WTC11 (cell line): ENCODE measurements at regions not wholly inside any gene's neighbourhood (a gene's known extent, or its start where the extent isn't known, plus 50 kb on each side); places are given as distances from the start of the nearest gene placed in this dataset.

Source experiments
- ATAC-seq: fragments of 200-7000 bp; cut with Tn5 transposase; 2 replicates; pipeline ENCODE4 v1.10.0; 2021; ENCODE audit warnings: mild to moderate bottlenecking, moderate library complexity
- CTCF ChIA-PET: fragments of 300-600 bp; sonication (Branson Sonifier 250); formaldehyde crosslinking; loops from one replicate; lab custom pipeline; 2021; ENCODE audit warnings: antibody characterized with exemption; lab: Charles Lee
- POLR2A ChIA-PET: fragments of 350-600 bp; sonication (Branson Sonifier 250); formaldehyde crosslinking; loops from one replicate; lab custom pipeline; 2021; ENCODE audit warnings: antibody characterized with exemption; lab: Charles Lee
- DNase-seq: peaks from one replicate; pipeline ENCODE4 v3.0.0; 2021; ENCODE audit warnings: low spot score
- H3K27ac Mint-ChIP-seq: 2 replicates; pipeline ENCODE4 v1.8.0; 2021; ENCODE audit warnings: mixed read lengths
- H3K27me3 Mint-ChIP-seq: 2 replicates; pipeline ENCODE4 v1.8.0; 2021; ENCODE audit warnings: low read depth, mild to moderate bottlenecking, moderate library complexity, mixed read lengths
- H3K36me3 Mint-ChIP-seq: 2 replicates; pipeline ENCODE4 v1.8.0; 2021; ENCODE audit warnings: mixed read lengths
- H3K4me1 Mint-ChIP-seq: 2 replicates; pipeline ENCODE4 v1.8.0; 2022; ENCODE audit warnings: mixed read lengths
- H3K4me3 Mint-ChIP-seq: 2 replicates; pipeline ENCODE4 v1.8.0; 2021; ENCODE audit warnings: mild to moderate bottlenecking, moderate library complexity, mixed read lengths
- H3K9me3 Mint-ChIP-seq: 2 replicates; pipeline ENCODE4 v1.8.0; 2021; ENCODE audit warnings: mixed read lengths
- AR ChIP-seq: fragments of 250-450 bp; sonication (Bioruptor Pico); IDR thresholded peaks from 2 replicates; pipeline ENCODE4 v1.9.0; 2021; ENCODE audit warnings: mild to moderate bottlenecking
- ATF1 ChIP-seq: sonication (generic); formaldehyde crosslinking; IDR thresholded peaks from 2 replicates; pipeline ENCODE4 v1.8.1; 2023; ENCODE audit warnings: mild to moderate bottlenecking, moderate library complexity, missing genetic modification reagents
- ATF6 ChIP-seq: sonication (generic); formaldehyde crosslinking; IDR thresholded peaks from 2 replicates; pipeline ENCODE4 v1.8.1; 2023; ENCODE audit warnings: mild to moderate bottlenecking, missing genetic modification reagents
- CBFB ChIP-seq: sonication (generic); formaldehyde crosslinking; IDR thresholded peaks from 2 replicates; pipeline ENCODE4 v1.8.1; 2022; ENCODE audit warnings: mild to moderate bottlenecking, low read depth, missing genetic modification reagents
- CTCF ChIP-seq: fragments of 200-600 bp; IDR thresholded peaks from 2 replicates; pipeline ENCODE4 v1.8.0; 2022; ENCODE audit warnings: antibody characterized with exemption
- EMX1 ChIP-seq: fragments of 250-450 bp; sonication (Bioruptor Pico); IDR thresholded peaks from 2 replicates; pipeline ENCODE4 v1.8.0; 2021; ENCODE audit warnings: mild to moderate bottlenecking
- ESRRA ChIP-seq: sonication (generic); formaldehyde crosslinking; IDR thresholded peaks from 2 replicates; pipeline ENCODE4 v1.8.1; 2022; ENCODE audit warnings: mild to moderate bottlenecking, missing genetic modification reagents, borderline replicate concordance
- FOXK1 ChIP-seq: sonication (generic); formaldehyde crosslinking; IDR thresholded peaks from 2 replicates; pipeline ENCODE4 v1.8.0; 2022; ENCODE audit warnings: mild to moderate bottlenecking, moderate library complexity, missing genetic modification reagents
- GABPB1 ChIP-seq: sonication (generic); formaldehyde crosslinking; IDR thresholded peaks from 2 replicates; pipeline ENCODE4 v1.8.1; 2023; ENCODE audit warnings: mild to moderate bottlenecking, missing genetic modification reagents
- GTF2I ChIP-seq: fragments of 250-450 bp; sonication (Bioruptor Pico); conservative IDR thresholded peaks from 2 replicates; pipeline ENCODE4 v1.4.0; 2021; ENCODE audit warnings: mild to moderate bottlenecking
- IRF2 ChIP-seq: sonication (generic); formaldehyde crosslinking; IDR thresholded peaks from 2 replicates; pipeline ENCODE4 v1.8.0; 2022; ENCODE audit warnings: low read depth, missing genetic modification reagents, borderline replicate concordance
- JAZF1 ChIP-seq: fragments of 250-450 bp; sonication (Bioruptor Pico); IDR thresholded peaks from 2 replicates; pipeline ENCODE4 v1.9.0; 2021; ENCODE audit warnings: moderate library complexity, mild to moderate bottlenecking, inconsistent platforms
- KAT7 ChIP-seq: sonication (generic); formaldehyde crosslinking; IDR thresholded peaks from 2 replicates; pipeline ENCODE4 v1.8.1; 2023; ENCODE audit warnings: missing genetic modification reagents, mild to moderate bottlenecking, borderline replicate concordance
- NFE2L1 ChIP-seq: sonication (generic); formaldehyde crosslinking; IDR thresholded peaks from 2 replicates; pipeline ENCODE4 v1.8.1; 2023; ENCODE audit warnings: missing genetic modification reagents
- NR1H2 ChIP-seq: sonication (generic); formaldehyde crosslinking; IDR thresholded peaks from 2 replicates; pipeline ENCODE4 v1.9.0; 2021; ENCODE audit warnings: mild to moderate bottlenecking, moderate library complexity, missing genetic modification reagents
- NR2C2 ChIP-seq: sonication (generic); formaldehyde crosslinking; IDR thresholded peaks from 2 replicates; pipeline ENCODE4 v1.8.0; 2022; ENCODE audit warnings: mild to moderate bottlenecking, missing genetic modification reagents
- RELA ChIP-seq: sonication (generic); formaldehyde crosslinking; IDR thresholded peaks from 2 replicates; pipeline ENCODE4 v1.8.1; 2022; ENCODE audit warnings: missing genetic modification reagents, mild to moderate bottlenecking, borderline replicate concordance
- SMAD3 ChIP-seq: sonication (generic); formaldehyde crosslinking; IDR thresholded peaks from 2 replicates; pipeline ENCODE4 v1.8.0; 2022; ENCODE audit warnings: missing genetic modification reagents, mild to moderate bottlenecking, borderline replicate concordance
- ZNF425 ChIP-seq: fragments of 250-450 bp; sonication (Bioruptor Pico); conservative IDR thresholded peaks from 2 replicates; pipeline ENCODE4 v1.9.0; 2021; ENCODE audit warnings: mild to moderate bottlenecking
- ZNF512 ChIP-seq: sonication (generic); formaldehyde crosslinking; IDR thresholded peaks from 2 replicates; pipeline ENCODE4 v1.8.1; 2022; ENCODE audit warnings: missing genetic modification reagents, borderline replicate concordance
- ZNF532 ChIP-seq: fragments of 250-450 bp; sonication (Bioruptor Pico); IDR thresholded peaks from 2 replicates; pipeline ENCODE4 v1.9.0; 2021; ENCODE audit warnings: mild to moderate bottlenecking, borderline replicate concordance

- ATAC-seq (no peak), DNase-seq (no peak)
- H3K27me3 Mint-ChIP-seq = no peaks in the 10 kb centered on the region
- no peak overlapping the region for H3K27ac Mint-ChIP-seq
- H3K4me3 Mint-ChIP-seq = no peak overlapping the region
- TF ChIP-seq AR (CRISPR knock-in tag) (no peak), SMAD3 (CRISPR knock-in tag) (no peak), ATF1 (no peak), GTF2I (CRISPR knock-in tag) (no peak), ESRRA (CRISPR knock-in tag) (no peak), ATF6 (CRISPR knock-in tag) (no peak), RELA (CRISPR knock-in tag) (no peak), IRF2 (CRISPR knock-in tag) (no peak), NR1H2 (CRISPR knock-in tag) (no peak), ZNF512 (CRISPR knock-in tag) (no peak), FOXK1 (CRISPR knock-in tag) (no peak), JAZF1 (CRISPR knock-in tag) (no peak), KAT7 (no peak), NFE2L1 (CRISPR knock-in tag) (no peak), NR2C2 (CRISPR knock-in tag) (no peak), CBFB (no peak), EMX1 (CRISPR knock-in tag) (no peak), ZNF425 (no peak)
- H3K36me3 Mint-ChIP-seq = peaks cover 47% of the 10 kb centered on the region
- H3K9me3 Mint-ChIP-seq = peaks cover 22% of the 10 kb centered on the region
- CTCF ChIA-PET = interaction anchor here (0.6 to 3.2 kb wide), 5 partner anchors 21 to 448 kb away, joined by 3 to 8 read pairs (median 4); partner anchors contain the start of gene SALL4
- H3K4me1 Mint-ChIP-seq = peaks cover 31% of the 10 kb centered on the region
- POLR2A ChIA-PET = no interaction called here
Measured at GRCh38 chr20:52084727-52085126, 106.9 kb downstream of the ZFP64 start.

- Mint-ChIP-seq H3K27ac (no peak overlapping the region), H3K36me3 (peaks cover 39% of the 10 kb centered on the region), H3K9me3 (peaks cover 22% of the 10 kb centered on the region), H3K4me3 (no peak overlapping the region), H3K4me1 (peaks cover 31% of the 10 kb centered on the region), H3K27me3 (no peaks in the 10 kb centered on the region)
- DNase-seq = peak; percentile 75
- CTCF ChIA-PET = interaction anchor here (0.6 to 3.2 kb wide), 13 partner anchors 11 to 698 kb away, joined by 3 to 9 read pairs (median 5); partner anchors contain the start of gene SALL4
- POLR2A ChIA-PET = no interaction called here
- ATAC-seq = peak; percentile 84
- peak; percentile 37; the same call in 1 of the 2 replicates for TF ChIP-seq CTCF
- no peak for TF ChIP-seq ZNF532
- TF ChIP-seq GABPB1 (CRISPR knock-in tag) = peak; percentile 39; the same call in 1 of the 2 replicates
Measured at GRCh38 chr20:52083627-52084232, 107.8 kb downstream of the ZFP64 start.
